Ishikawa (cell line): ENCODE measurements at regions not wholly inside any gene's neighbourhood (a gene's known extent, or its start where the extent isn't known, plus 50 kb on each side); places are given as distances from the start of the nearest gene placed in this dataset.

ENCODE experiments used
- EP300 ChIP-seq: IDR thresholded peaks from 2 replicates; pipeline ENCODE4 v1.6.1; 2012; ENCODE audit warnings: borderline replicate concordance
- REST ChIP-seq: IDR thresholded peaks from 2 replicates; pipeline ENCODE4 v1.6.1; 2012; ENCODE audit warnings: low read depth, mild to moderate bottlenecking
- ZBTB7A ChIP-seq: IDR thresholded peaks from 2 replicates; pipeline ENCODE4 v1.6.1; 2012; ENCODE audit warnings: low read depth

- TF ChIP-seq ZBTB7A = no peak
- no peak for TF ChIP-seq EP300
- no peak for TF ChIP-seq REST
Observed at GRCh38 chr5:53179691-53180090, 70.1 kb upstream of the MOCS2 start.
